Trophoblast cell (in vitro differentiated cells and primary cell): ENCODE measurements at regions not wholly inside any gene's neighbourhood (a gene's known extent, or its start where the extent isn't known, plus 50 kb on each side); places are given as distances from the start of the nearest gene placed in this dataset.

Experiments
- DNase-seq, 2 donors: peaks; one replicate each; pipeline ENCODE4 v3.0.0-alpha.2; 2016
- H2AFZ ChIP-seq: 2 replicates; pipeline ENCODE4 v1.6.1; 2013; ENCODE audit warnings: low read length, moderate library complexity, mild to moderate bottlenecking; ENCODE audit not compliant: insufficient read depth, poor library complexity
- H2AK5ac ChIP-seq: 2 replicates; pipeline ENCODE4 v1.6.1; 2013; ENCODE audit warnings: mild to moderate bottlenecking, low read length
- H2BK120ac ChIP-seq: 2 replicates; pipeline ENCODE4 v1.6.1; 2013; ENCODE audit warnings: low read length, mild to moderate bottlenecking, moderate library complexity; ENCODE audit not compliant: insufficient read depth, poor library complexity
- H2BK12ac ChIP-seq: 2 replicates; pipeline ENCODE4 v1.6.1; 2013; ENCODE audit warnings: mild to moderate bottlenecking, low read length, moderate library complexity
- H2BK5ac ChIP-seq: 2 replicates; pipeline ENCODE4 v1.6.1; 2013; ENCODE audit warnings: low read length, low read depth, moderate library complexity, mild to moderate bottlenecking; ENCODE audit not compliant: poor library complexity
- H3K14ac ChIP-seq: 2 replicates; pipeline ENCODE4 v1.6.1; 2013; ENCODE audit warnings: mild to moderate bottlenecking, low read length
- H3K18ac ChIP-seq: 2 replicates; pipeline ENCODE4 v1.6.1; 2013; ENCODE audit warnings: mild to moderate bottlenecking, low read length
- H3K23ac ChIP-seq: 2 replicates; pipeline ENCODE4 v1.6.1; 2013; ENCODE audit warnings: low read length
- H3K27ac ChIP-seq: 2 replicates; pipeline ENCODE4 v1.5.1; 2013; ENCODE audit warnings: low read depth, mild to moderate bottlenecking, inconsistent platforms, low read length, moderate library complexity
- H3K27me3 ChIP-seq: 2 replicates; pipeline ENCODE4 v1.6.1; 2013; ENCODE audit warnings: inconsistent platforms, mild to moderate bottlenecking, low read length, moderate library complexity; ENCODE audit not compliant: insufficient read depth
- H3K36me3 ChIP-seq, 2 experiments: 1 replicate in 1 of 2; 2 replicates in 1 of 2; pipeline ENCODE4 v1.6.1; 2013; ENCODE audit warnings: low read length in 2 of 2, mild to moderate bottlenecking in 2 of 2, moderate library complexity in 1 of 2; ENCODE audit not compliant: insufficient read depth in 2 of 2, control insufficient read depth in 1 of 2
- H3K4ac ChIP-seq: 2 replicates; pipeline ENCODE4 v1.6.1; 2013; ENCODE audit warnings: low read depth, mild to moderate bottlenecking, low read length, moderate library complexity
- H3K4me1 ChIP-seq, 2 experiments: 1 replicate in 1 of 2; 2 replicates in 1 of 2; pipeline ENCODE4 v1.6.1; 2013; ENCODE audit warnings: low read length in 2 of 2, mild to moderate bottlenecking in 2 of 2, moderate library complexity in 1 of 2; ENCODE audit not compliant: insufficient read depth in 2 of 2, control insufficient read depth in 1 of 2
- H3K4me2 ChIP-seq: 2 replicates; pipeline ENCODE4 v1.6.1; 2013; ENCODE audit warnings: inconsistent platforms, mild to moderate bottlenecking, low read length, moderate library complexity
- H3K4me3 ChIP-seq: 2 replicates; pipeline ENCODE4 v1.5.1; 2013; ENCODE audit warnings: mild to moderate bottlenecking, low read depth, low read length, inconsistent platforms
- H3K79me1 ChIP-seq: one replicate; pipeline ENCODE4 v1.6.1; 2013; ENCODE audit warnings: low read length
- H3K79me2 ChIP-seq: 2 replicates; pipeline ENCODE4 v1.6.1; 2013; ENCODE audit warnings: low read length, mild to moderate bottlenecking; ENCODE audit not compliant: control insufficient read depth, insufficient read depth, poor library complexity
- H3K9ac ChIP-seq: 2 replicates; pipeline ENCODE4 v1.6.1; 2013; ENCODE audit warnings: mild to moderate bottlenecking, low read length
- H3K9me3 ChIP-seq: 2 replicates; pipeline ENCODE4 v1.6.1; 2013; ENCODE audit warnings: low read depth, mild to moderate bottlenecking, control low read depth, inconsistent platforms, low read length; ENCODE audit not compliant: insufficient read depth
- H4K12ac ChIP-seq: 2 replicates; pipeline ENCODE4 v1.6.1; 2013; ENCODE audit warnings: low read depth, mild to moderate bottlenecking, low read length, moderate library complexity
- H4K8ac ChIP-seq: 2 replicates; pipeline ENCODE4 v1.6.1; 2013; ENCODE audit warnings: low read depth, mild to moderate bottlenecking, low read length, moderate library complexity
- H4K91ac ChIP-seq: one replicate; pipeline ENCODE4 v1.6.1; 2013; ENCODE audit warnings: low read depth, mild to moderate bottlenecking, low read length, moderate library complexity
- WGBS: extraction: QIAGEN DNeasy Blood & Tissue Kit; methylation state at CpG from one replicate; pipeline ENCODE4 v1.1.7; 2013; ENCODE audit warnings: missing lambda C conversion rate; ENCODE audit not compliant: insufficient read length, insufficient coverage; ENCODE audit errors: extremely low coverage; 5-methylcytosine and 5-hydroxymethylcytosine counted together

DNA sequence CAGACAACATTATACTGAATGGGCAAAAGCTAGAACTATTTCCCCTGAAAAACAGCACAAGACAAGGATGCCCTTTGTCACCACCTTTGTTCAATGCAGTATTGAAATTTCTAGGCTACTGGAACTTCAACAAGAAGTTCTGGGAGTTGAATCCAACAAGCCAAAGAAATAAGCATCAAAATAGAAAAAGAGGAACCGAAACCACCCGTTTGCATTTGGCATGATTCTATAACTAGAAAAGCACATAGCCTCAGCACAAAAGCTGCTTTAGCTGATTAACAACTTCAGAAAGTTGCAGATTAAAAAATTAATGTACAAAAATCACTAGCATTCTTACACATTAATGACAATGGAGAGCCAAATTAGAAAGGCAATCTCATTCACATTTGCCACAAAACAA lies 79.6 kb upstream of the KDM5D start:
- Histone ChIP-seq H3K4me1 (no peaks in the 10 kb centered on the region), H3K14ac (no peak overlapping the region), H2BK120ac (no peak overlapping the region), H2AFZ (no peak overlapping the region), H3K4ac (no peak overlapping the region), H4K91ac (no peak overlapping the region), H3K9ac (no peak overlapping the region), H3K23ac (no peak overlapping the region), H3K79me2 (no peaks in the 10 kb centered on the region), H2BK12ac (no peak overlapping the region), H2AK5ac (no peak overlapping the region), H3K9me3 (no peaks in the 10 kb centered on the region), H3K4me3 (no peak overlapping the region), H4K8ac (no peak overlapping the region), H3K18ac (no peak overlapping the region), H3K4me2 (no peak overlapping the region), H3K36me3 (no peaks in the 10 kb centered on the region), H2BK5ac (no peak overlapping the region), H3K27ac (no peak overlapping the region), H3K27me3 (no peaks in the 10 kb centered on the region), H3K79me1 (no peaks in the 10 kb centered on the region), H4K12ac (no peak overlapping the region)
- DNase-seq, result no peak
- no CpG with 5 or more reads among the region's 2 CpGs for WGBS

DNA sequence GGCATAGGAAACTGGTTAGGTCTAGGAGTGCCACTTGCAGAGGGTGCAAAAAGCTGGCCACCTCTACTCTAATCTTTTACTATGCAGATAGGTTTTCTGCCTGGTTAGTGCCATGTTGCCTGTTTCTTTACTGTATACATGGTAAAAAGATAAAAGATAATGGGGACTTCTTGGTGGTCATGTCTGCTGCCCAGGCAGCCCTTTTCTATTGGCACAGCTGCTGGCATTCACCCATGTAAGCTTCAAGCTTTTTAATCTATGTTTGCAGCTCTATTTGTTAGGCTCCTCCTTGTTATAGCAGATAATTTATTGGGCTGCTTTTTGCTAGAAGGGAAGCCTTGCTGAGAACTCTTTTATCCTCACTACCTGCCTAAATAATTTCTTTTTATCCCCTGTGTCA lies 74.0 kb upstream of the KDM5D start:
- Histone ChIP-seq H3K36me3 (no peaks in the 10 kb centered on the region), H3K79me2 (no peaks in the 10 kb centered on the region), H3K4me3 (no peak overlapping the region), H3K4me1 (no peaks in the 10 kb centered on the region), H4K8ac (no peak overlapping the region), H2BK120ac (no peak overlapping the region), H3K27me3 (no peaks in the 10 kb centered on the region), H3K9me3 (no peaks in the 10 kb centered on the region), H4K12ac (no peak overlapping the region), H3K4me2 (no peak overlapping the region), H3K4ac (no peak overlapping the region), H3K23ac (no peak overlapping the region), H3K9ac (no peak overlapping the region), H3K79me1 (no peaks in the 10 kb centered on the region), H3K27ac (no peak overlapping the region), H2BK5ac (no peak overlapping the region), H2BK12ac (no peak overlapping the region), H4K91ac (no peak overlapping the region), H3K14ac (no peak overlapping the region), H2AK5ac (no peak overlapping the region), H2AFZ (no peak overlapping the region), H3K18ac (no peak overlapping the region)
- DNase-seq, result no peak

DNA sequence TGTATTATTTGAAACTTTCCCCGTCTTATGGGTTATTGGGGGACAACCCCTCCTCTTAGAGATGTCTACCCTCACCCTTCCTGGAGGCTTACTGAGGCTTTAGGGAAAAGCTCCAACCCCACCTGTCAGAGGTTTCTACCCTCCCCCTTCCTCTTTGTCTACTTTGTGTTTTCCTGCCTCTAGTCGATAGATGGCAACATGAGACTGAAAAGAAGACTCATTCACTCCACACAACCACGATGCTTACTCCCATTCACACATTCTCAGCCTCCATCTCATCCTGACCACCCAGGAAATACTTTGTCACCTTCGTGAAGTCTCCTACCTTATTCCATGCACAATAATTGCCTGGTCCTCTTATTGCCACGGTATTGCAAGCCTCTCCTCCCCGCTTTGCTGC lies 72.4 kb upstream of the KDM5D start:
- Histone ChIP-seq H3K4me2 (no peak overlapping the region), H2AFZ (no peak overlapping the region), H2AK5ac (no peak overlapping the region), H3K4ac (no peak overlapping the region), H2BK5ac (no peak overlapping the region), H3K27ac (no peak overlapping the region), H3K23ac (no peak overlapping the region), H4K91ac (no peak overlapping the region), H3K9ac (no peak overlapping the region), H3K79me2 (no peaks in the 10 kb centered on the region), H4K8ac (no peak overlapping the region), H3K79me1 (no peaks in the 10 kb centered on the region), H3K14ac (no peak overlapping the region), H3K4me1 (no peaks in the 10 kb centered on the region), H4K12ac (no peak overlapping the region), H3K36me3 (no peaks in the 10 kb centered on the region), H2BK120ac (no peak overlapping the region), H3K4me3 (no peak overlapping the region), H3K18ac (no peak overlapping the region), H2BK12ac (no peak overlapping the region), H3K9me3 (no peaks in the 10 kb centered on the region), H3K27me3 (no peaks in the 10 kb centered on the region)
- no CpG with 5 or more reads among the region's 6 CpGs for WGBS
- no peak for DNase-seq

DNA sequence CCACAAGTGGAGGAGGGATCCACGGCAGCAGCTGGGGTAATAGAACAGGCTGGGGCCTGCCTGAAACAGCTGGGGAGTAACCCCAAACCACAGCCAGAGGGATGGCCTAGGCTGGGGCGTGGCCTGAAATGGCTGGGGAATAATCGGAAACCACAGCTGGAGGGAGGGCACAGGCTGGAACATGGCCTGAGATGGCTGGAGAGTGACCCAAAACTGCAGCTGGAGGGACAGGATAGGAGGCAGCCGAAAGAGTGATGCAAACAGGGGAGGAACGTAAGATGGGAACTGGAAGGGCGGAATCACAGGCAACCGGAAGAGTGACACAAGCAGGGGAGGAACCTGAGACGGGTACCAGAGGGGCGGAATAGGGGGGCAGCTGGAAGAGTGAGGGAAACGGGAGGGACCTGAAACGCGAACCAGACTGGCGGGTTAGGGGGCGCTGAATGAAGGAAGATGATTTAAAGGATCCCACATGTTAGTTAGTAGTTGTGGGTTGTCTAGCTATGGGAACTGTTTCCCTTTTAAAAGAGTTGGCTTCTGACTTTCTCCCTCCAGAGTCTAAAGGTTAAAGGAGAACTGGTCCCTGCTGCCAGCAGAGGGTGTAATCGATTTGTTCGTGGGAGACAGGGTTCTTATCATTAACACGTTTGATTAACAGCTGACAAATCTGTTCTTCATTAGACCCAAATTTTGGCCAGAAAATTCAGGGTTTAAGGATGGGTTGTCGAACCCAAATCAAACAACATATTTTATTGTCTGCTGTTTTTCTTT lies 71.7 kb upstream of the KDM5D start:
- no peaks in the 10 kb centered on the region for H3K36me3 ChIP-seq
- H2BK120ac ChIP-seq, result no peak overlapping the region
- H3K4me3 ChIP-seq, result no peak overlapping the region
- no peak overlapping the region for H2AFZ ChIP-seq
- H3K23ac ChIP-seq, result no peak overlapping the region
- H3K27ac ChIP-seq, result no peak overlapping the region
- no CpG with 5 or more reads among the region's 18 CpGs for WGBS
- H4K8ac ChIP-seq, result no peak overlapping the region
- H4K12ac ChIP-seq, result no peak overlapping the region
- H3K18ac ChIP-seq, result no peak overlapping the region
- H3K4me2 ChIP-seq, result no peak overlapping the region
- H3K9ac ChIP-seq, result no peak overlapping the region
- H3K27me3 ChIP-seq, result no peaks in the 10 kb centered on the region
- no peaks in the 10 kb centered on the region for H3K9me3 ChIP-seq
- H2BK12ac ChIP-seq, result no peak overlapping the region
- H3K14ac ChIP-seq, result no peak overlapping the region
- H2AK5ac ChIP-seq, result no peak overlapping the region
- no peaks in the 10 kb centered on the region for H3K79me2 ChIP-seq
- H4K91ac ChIP-seq, result no peak overlapping the region
- no peak overlapping the region for H3K4ac ChIP-seq
- no peak for DNase-seq
- no peak overlapping the region for H2BK5ac ChIP-seq
- no peaks in the 10 kb centered on the region for H3K4me1 ChIP-seq
- no peaks in the 10 kb centered on the region for H3K79me1 ChIP-seq
